ENCODE measurements at regions not wholly inside any gene's neighbourhood (a gene's known extent, or its start where the extent isn't known, plus 50 kb on each side); places are given as distances from the start of the nearest gene placed in this dataset.
"Not testable (repeated sequence)": the region's sequence is repeated elsewhere in the genome, so short reads cannot be mapped to it uniquely, and the experiment has no call there.

- DNase-seq = no peak
- Histone ChIP-seq H3K36me3 (no peaks in the 10 kb centered on the region), H3K27ac (no peak overlapping the region), H3K27me3 (ENCODE audit: low read depth) (no peaks in the 10 kb centered on the region), H3K4me3 (no peak overlapping the region), H3K9me3 (no peaks in the 10 kb centered on the region), H3K4me1 (no peaks in the 10 kb centered on the region)
- ATAC-seq = peak in 1 of 2 donors; percentile 41
- intact Hi-C loops (cut with DNase I) = no loop called here
- no peak for TF ChIP-seq CTCF (IDR thresholded peaks at IDR 0.05)
These were observed 81.4 kb upstream of the CPEB2 start for GRCh38 chr4:14920759-14921320.

GRCh38 chr4:14921781-14922180, 80.5 kb upstream of the CPEB2 start:
- DNase-seq; ATAC-seq; H3K9me3 ChIP-seq; H3K27me3 ChIP-seq (ENCODE audit: low read depth); intact Hi-C loops (cut with DNase I); H3K36me3 ChIP-seq; H3K4me3 ChIP-seq; H3K27ac ChIP-seq; H3K4me1 ChIP-seq: not testable (repeated sequence)

- no peaks in the 10 kb centered on the region for H3K27me3 ChIP-seq (ENCODE audit: low read depth)
These were observed 78.0 kb upstream of the CPEB2 start for GRCh38 chr4:14924076-14924811.

GRCh38 chr4:14924812-14925344, 77.4 kb upstream of the CPEB2 start:
- DNase-seq (no peak), ATAC-seq (peak in 1 of 2 donors; percentile 36)
- no peak for TF ChIP-seq CTCF (IDR thresholded peaks at IDR 0.05)
- H3K27me3 ChIP-seq (ENCODE audit: low read depth) = no peaks in the 10 kb centered on the region
- intact Hi-C loops (cut with DNase I) = no loop called here
- H3K36me3 ChIP-seq = no peaks in the 10 kb centered on the region
- no peak overlapping the region for H3K4me3 ChIP-seq
- no peaks in the 10 kb centered on the region for H3K4me1 ChIP-seq
- no peaks in the 10 kb centered on the region for H3K9me3 ChIP-seq
- no peak overlapping the region for H3K27ac ChIP-seq

More at GRCh38 chr4:14924076-14924811, 78.0 kb upstream of the CPEB2 start:
- intact Hi-C loops (cut with DNase I) = no loop called here
- Histone ChIP-seq H3K4me3 (no peak overlapping the region), H3K4me1 (no peaks in the 10 kb centered on the region), H3K36me3 (no peaks in the 10 kb centered on the region), H3K27ac (no peak overlapping the region), H3K9me3 (no peaks in the 10 kb centered on the region)
- no peak for DNase-seq
- no peak for TF ChIP-seq CTCF (IDR thresholded peaks at IDR 0.05)
- no peak for ATAC-seq

GRCh38 chr4:14925471-14925870, 76.8 kb upstream of the CPEB2 start:
- no peak for DNase-seq
- Histone ChIP-seq H3K27ac (no peak overlapping the region), H3K36me3 (no peaks in the 10 kb centered on the region), H3K27me3 (ENCODE audit: low read depth) (no peaks in the 10 kb centered on the region), H3K9me3 (no peaks in the 10 kb centered on the region), H3K4me3 (no peak overlapping the region), H3K4me1 (no peaks in the 10 kb centered on the region)
- no peak for TF ChIP-seq CTCF (IDR thresholded peaks at IDR 0.05)
- ATAC-seq = no peak
- intact Hi-C loops (cut with DNase I) = no loop called here

- ATAC-seq (peak; percentile 28 to 54), DNase-seq (no peak)
- TF ChIP-seq CTCF (IDR thresholded peaks at IDR 0.05) = no peak
- no peaks in the 10 kb centered on the region for H3K4me1 ChIP-seq
- no peaks in the 10 kb centered on the region for H3K9me3 ChIP-seq
- no peaks in the 10 kb centered on the region for H3K36me3 ChIP-seq
- H3K27me3 ChIP-seq (ENCODE audit: low read depth) = no peaks in the 10 kb centered on the region
- H3K4me3 ChIP-seq = no peak overlapping the region
- no peak overlapping the region for H3K27ac ChIP-seq
- intact Hi-C loops (cut with DNase I) = no loop called here
These were observed 75.9 kb upstream of the CPEB2 start for GRCh38 chr4:14926368-14926767.

Data from lower lobe of right lung (tissue), 2 donors.